ENCODE measurements at regions not wholly inside any gene's neighbourhood (a gene's known extent, or its start where the extent isn't known, plus 50 kb on each side); places are given as distances from the start of the nearest gene placed in this dataset.
"Not testable (repeated sequence)": the region's sequence is repeated elsewhere in the genome, so short reads cannot be mapped to it uniquely, and the experiment has no call there.

DNA sequence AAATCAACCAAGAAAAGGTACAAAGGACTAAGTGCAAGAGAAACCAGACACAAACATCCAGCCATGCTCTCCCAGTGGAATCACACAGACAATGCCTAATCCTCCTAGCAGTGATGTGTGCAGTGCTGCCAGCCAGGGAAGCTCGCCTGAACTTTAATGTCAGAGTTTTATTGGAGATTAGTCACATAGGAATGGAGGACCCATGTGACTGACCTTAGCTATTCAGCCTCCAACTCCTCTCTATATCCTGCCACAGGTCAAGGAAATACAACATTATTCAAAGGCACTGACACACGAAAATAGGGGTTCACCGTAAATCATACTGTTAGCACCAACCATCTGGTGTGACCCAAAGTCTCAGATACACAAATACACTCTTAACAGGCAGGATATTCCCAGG is 684.6 kb downstream of the DOK5 start:
- Mint-ChIP-seq H3K9me3 (peaks cover 20% of the 10 kb centered on the region), H3K36me3 (ENCODE audit: low read depth) (no peaks in the 10 kb centered on the region), H3K27me3 (ENCODE audit: insufficient read depth) (no peaks in the 10 kb centered on the region), H3K27ac (no peak overlapping the region), H3K4me3 (no peak overlapping the region), H3K4me1 (ENCODE audit: low read depth) (no peaks in the 10 kb centered on the region)
- intact Hi-C loops (cut with micrococcal nuclease), result no loop called here
- DNase-seq (ENCODE audit: low spot score), result no peak

DNA sequence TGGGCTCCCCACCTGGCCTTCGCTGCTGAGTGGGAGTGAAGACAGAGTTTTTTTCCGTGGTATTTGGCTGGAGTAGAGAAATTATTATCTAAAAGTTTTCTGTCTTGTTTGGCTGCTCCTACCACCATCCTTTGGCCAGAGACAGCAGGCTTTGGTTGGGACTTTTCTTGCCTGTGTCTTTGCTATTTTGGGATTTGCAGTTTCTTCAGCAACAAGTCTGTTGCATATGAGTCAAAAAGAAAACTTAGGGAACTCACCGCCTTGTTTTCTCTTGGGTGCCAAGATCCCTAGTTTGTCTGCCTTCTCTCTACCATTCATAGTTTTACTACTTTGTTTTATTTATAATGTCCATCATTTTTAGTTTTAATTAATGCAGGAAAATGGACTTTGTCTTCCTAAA is 683.8 kb downstream of the DOK5 start:
- intact Hi-C loops (cut with micrococcal nuclease), result no loop called here
- no peaks in the 10 kb centered on the region for H3K4me1 Mint-ChIP-seq (ENCODE audit: low read depth)
- H3K36me3 Mint-ChIP-seq (ENCODE audit: low read depth), result no peaks in the 10 kb centered on the region
- H3K27me3 Mint-ChIP-seq (ENCODE audit: insufficient read depth), result no peaks in the 10 kb centered on the region
- H3K4me3 Mint-ChIP-seq, result no peak overlapping the region
- no peak overlapping the region for H3K27ac Mint-ChIP-seq
- no peak for DNase-seq (ENCODE audit: low spot score)
- H3K9me3 Mint-ChIP-seq, result peaks cover 21% of the 10 kb centered on the region

DNA sequence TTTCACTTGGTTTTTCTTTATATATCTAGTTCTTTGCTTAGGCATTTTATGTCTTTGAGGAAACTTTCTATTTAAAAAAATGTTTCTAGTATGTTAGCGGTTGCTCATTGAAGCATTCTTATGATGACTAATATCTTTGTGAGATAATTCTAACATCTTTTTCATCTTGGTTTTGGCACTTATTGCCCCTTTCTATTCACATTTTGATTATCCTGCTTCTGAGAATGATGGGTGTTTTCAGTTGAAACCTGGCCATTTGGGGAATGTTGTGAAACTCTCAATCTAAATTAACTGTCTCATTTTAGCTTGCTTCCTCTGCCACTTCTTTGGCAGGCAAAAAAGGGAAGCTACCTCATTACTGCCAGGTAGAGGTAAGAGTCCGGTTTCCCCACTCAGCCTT is 683.1 kb downstream of the DOK5 start:
- H3K9me3 Mint-ChIP-seq, result peaks cover 24% of the 10 kb centered on the region
- H3K4me3 Mint-ChIP-seq, result no peak overlapping the region
- H3K36me3 Mint-ChIP-seq (ENCODE audit: low read depth), result no peaks in the 10 kb centered on the region

DNA sequence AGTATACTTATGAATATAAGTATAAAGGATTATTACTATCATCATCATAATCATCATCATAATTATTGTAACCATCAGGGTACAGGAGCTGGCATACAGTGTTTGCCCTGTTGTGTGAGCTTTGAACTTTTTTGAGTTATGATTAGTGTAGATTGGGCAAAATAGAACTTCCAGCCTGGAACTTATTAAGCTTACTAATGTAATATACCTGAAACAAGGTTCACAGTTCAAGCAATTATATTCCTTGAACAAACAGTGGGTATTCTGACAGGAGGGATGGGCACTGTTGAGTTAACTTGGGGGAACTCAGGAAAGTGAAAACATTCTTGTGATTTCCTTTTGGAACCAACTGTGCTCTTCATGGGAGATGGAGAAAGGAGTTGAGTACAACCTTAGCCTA is 680.0 kb downstream of the DOK5 start:
- Mint-ChIP-seq H3K27ac (no peak overlapping the region), H3K9me3 (peaks cover 21% of the 10 kb centered on the region), H3K36me3 (ENCODE audit: low read depth) (no peaks in the 10 kb centered on the region), H3K4me3 (no peak overlapping the region), H3K27me3 (ENCODE audit: insufficient read depth) (no peaks in the 10 kb centered on the region), H3K4me1 (ENCODE audit: low read depth) (no peaks in the 10 kb centered on the region)
- DNase-seq (ENCODE audit: low spot score), result no peak
- intact Hi-C loops (cut with micrococcal nuclease), result no loop called here

More for the DNA sequence above, 683.1 kb downstream of the DOK5 start:
- DNase-seq (ENCODE audit: low spot score), result no peak
- Mint-ChIP-seq H3K27me3 (ENCODE audit: insufficient read depth) (no peaks in the 10 kb centered on the region), H3K27ac (no peak overlapping the region), H3K4me1 (ENCODE audit: low read depth) (no peaks in the 10 kb centered on the region)
- intact Hi-C loops (cut with micrococcal nuclease), result no loop called here

DNA sequence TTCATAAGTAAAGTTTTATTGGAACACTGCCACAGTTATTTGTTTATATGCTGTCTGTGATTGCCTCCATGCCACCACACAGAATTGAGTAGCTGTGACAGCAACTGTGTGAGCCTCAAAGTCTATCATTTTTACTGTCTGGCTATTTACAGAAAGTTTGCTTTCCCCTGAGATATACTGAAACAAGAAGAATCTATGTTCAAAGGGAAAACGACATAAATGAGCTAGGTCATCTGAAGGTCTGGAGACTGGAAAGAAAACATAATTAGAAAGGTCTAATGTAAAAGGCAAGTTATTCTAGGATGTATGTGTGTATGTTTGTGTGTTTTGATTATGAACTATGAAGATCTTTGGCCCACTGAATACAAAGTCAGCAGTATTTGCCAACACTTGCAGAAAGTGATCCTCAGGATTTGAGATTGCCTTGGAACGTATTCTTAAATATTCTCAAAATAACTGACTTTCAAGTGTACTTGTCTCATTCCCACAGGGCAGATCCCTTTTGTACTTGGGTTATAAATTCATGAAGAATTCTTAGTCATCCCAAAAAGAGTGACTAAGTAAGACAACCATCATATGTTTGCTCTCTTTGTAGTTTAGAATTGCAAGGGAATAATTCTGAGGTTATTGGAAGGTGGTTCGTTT is 677.7 kb downstream of the DOK5 start:
- Mint-ChIP-seq H3K4me3 (no peak overlapping the region), H3K9me3 (peaks cover 23% of the 10 kb centered on the region), H3K4me1 (ENCODE audit: low read depth) (no peaks in the 10 kb centered on the region), H3K27ac (no peak overlapping the region), H3K27me3 (ENCODE audit: insufficient read depth) (no peaks in the 10 kb centered on the region), H3K36me3 (ENCODE audit: low read depth) (no peaks in the 10 kb centered on the region)
- intact Hi-C loops (cut with micrococcal nuclease), result no loop called here
- DNase-seq (ENCODE audit: low spot score), result no peak

DNA sequence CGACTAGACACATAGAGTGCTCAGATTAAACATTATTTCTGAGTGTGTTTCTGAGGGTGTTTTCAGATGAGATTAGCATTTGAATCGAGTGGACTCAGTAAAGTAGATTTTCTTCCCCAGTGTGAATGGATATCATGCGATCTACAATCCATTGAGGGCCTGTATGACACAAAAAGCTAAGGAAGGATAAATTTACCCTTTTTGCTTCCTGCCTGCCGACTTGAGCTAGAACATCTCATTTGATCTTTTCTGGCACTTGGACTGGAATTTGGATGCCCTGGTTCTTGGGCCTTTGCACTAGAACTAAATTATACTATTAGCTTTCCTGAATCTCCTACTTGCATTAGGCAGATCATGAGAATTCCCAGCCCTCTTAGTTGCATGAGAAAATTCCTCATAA is 675.8 kb downstream of the DOK5 start:
- H3K4me1 Mint-ChIP-seq (ENCODE audit: low read depth), result no peaks in the 10 kb centered on the region
- no peaks in the 10 kb centered on the region for H3K36me3 Mint-ChIP-seq (ENCODE audit: low read depth)
- DNase-seq (ENCODE audit: low spot score), result no peak
- peaks cover 23% of the 10 kb centered on the region for H3K9me3 Mint-ChIP-seq
- no peak overlapping the region for H3K4me3 Mint-ChIP-seq
- H3K27ac Mint-ChIP-seq, result no peak overlapping the region
- intact Hi-C loops (cut with micrococcal nuclease), result no loop called here
- no peaks in the 10 kb centered on the region for H3K27me3 Mint-ChIP-seq (ENCODE audit: insufficient read depth)

DNA sequence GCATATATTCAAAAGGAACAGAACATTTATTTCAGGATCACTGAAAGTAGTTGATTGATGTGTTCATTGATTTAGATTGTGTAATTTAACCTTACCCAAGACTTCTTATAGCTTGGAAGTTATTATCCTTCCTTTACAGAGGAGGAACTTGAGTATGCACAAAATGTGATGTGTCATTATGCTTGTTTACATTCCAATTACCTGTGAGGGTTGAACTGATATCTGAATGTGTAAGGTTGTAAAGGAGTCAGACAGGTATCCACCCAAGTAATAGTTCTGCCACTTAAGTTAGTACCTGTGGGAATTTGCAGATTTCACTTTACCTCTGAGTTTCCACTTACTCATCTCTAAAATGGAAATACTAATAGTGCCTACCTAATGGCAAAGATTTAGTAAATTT is 668.2 kb downstream of the DOK5 start:
- no peak overlapping the region for H3K27ac Mint-ChIP-seq
- H3K9me3 Mint-ChIP-seq, result peaks cover 23% of the 10 kb centered on the region
- DNase-seq (ENCODE audit: low spot score), result no peak
- H3K36me3 Mint-ChIP-seq (ENCODE audit: low read depth), result no peaks in the 10 kb centered on the region
- intact Hi-C loops (cut with micrococcal nuclease), result no loop called here
- H3K4me3 Mint-ChIP-seq, result no peak overlapping the region
- no peaks in the 10 kb centered on the region for H3K4me1 Mint-ChIP-seq (ENCODE audit: low read depth)
- H3K27me3 Mint-ChIP-seq (ENCODE audit: insufficient read depth), result no peaks in the 10 kb centered on the region

DNA sequence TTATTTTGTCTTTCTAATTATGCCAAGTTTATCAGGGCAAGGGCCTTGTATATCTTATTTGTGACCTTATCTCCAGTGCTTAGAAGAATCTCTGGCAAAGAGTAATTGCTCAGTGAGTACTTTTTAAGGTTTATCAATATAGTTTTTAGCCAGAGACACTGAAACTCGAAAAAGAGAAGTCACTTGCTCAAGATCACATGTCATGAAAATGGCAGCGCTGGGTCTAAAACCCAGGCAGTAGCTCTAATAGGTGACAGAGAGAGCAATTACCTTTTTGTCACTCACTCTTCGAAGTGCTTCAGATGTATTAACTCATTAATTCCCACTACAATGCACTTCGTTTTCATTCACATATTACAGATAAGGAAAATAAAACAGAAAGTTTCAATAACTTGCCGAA is 667.5 kb downstream of the DOK5 start:
- Mint-ChIP-seq H3K36me3 (ENCODE audit: low read depth) (no peaks in the 10 kb centered on the region), H3K4me1 (ENCODE audit: low read depth) (no peaks in the 10 kb centered on the region), H3K27ac (no peak overlapping the region), H3K4me3 (no peak overlapping the region), H3K9me3 (peaks cover 19% of the 10 kb centered on the region), H3K27me3 (ENCODE audit: insufficient read depth) (no peaks in the 10 kb centered on the region)
- intact Hi-C loops (cut with micrococcal nuclease), result no loop called here
- no peak for DNase-seq (ENCODE audit: low spot score)

DNA sequence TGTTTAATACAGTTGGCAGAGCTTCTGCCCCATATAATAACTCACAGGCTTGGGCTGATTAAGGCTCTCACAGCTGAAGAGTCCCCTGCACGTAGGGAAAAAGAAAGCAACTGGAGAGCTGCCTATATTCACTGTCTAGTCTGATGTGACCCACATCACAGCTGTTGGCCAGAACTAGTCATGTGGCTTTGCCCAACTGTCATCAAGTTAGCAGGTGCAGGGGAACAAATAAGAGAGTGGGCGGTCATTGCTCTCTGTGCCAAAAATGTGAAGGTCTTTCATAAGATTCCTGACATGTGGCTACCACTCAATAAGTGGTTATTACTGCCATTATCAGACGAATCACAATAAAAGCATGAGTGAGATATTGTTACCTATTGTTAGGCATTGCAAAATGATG is 665.2 kb downstream of the DOK5 start:
- Mint-ChIP-seq H3K4me3 (no peak overlapping the region), H3K27ac (no peak overlapping the region), H3K9me3 (peaks cover 15% of the 10 kb centered on the region), H3K4me1 (ENCODE audit: low read depth) (no peaks in the 10 kb centered on the region), H3K27me3 (ENCODE audit: insufficient read depth) (no peaks in the 10 kb centered on the region), H3K36me3 (ENCODE audit: low read depth) (no peaks in the 10 kb centered on the region)
- intact Hi-C loops (cut with micrococcal nuclease), result no loop called here
- no peak for DNase-seq (ENCODE audit: low spot score)

DNA sequence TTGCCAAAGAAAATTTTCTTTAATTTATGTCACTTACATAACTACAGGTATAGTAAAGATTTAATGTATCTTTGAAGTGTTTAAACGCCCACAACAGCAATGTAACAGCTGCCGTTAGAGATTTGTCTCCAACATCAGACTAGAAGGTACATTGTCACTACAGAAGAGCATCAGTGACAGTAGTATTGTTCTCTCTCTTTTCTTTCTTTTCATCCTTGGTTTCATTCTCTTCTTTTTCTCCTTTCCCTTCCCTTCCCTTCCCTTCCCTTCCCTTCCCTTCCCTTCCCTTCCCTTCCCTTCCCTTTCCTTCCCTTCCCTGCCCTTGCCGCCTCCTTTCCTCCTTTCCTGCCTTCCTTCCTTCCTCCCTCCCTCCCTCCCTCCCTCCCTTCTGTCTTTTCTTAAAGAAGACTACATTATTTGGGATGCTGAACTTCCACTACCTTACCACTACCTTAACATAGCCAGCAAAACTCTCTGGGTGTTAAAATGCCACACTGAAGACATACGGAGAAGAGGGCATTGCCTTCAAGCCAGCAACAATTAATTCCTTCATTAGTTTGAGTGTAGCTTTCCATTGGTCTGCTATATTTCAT is 663.9 kb downstream of the DOK5 start:
- H3K9me3 Mint-ChIP-seq, result peaks cover 5% of the 10 kb centered on the region
- H3K36me3 Mint-ChIP-seq (ENCODE audit: low read depth), result no peaks in the 10 kb centered on the region
- no peaks in the 10 kb centered on the region for H3K27me3 Mint-ChIP-seq (ENCODE audit: insufficient read depth)
- H3K4me1 Mint-ChIP-seq (ENCODE audit: low read depth), result no peaks in the 10 kb centered on the region
- DNase-seq (ENCODE audit: low spot score), result no peak
- H3K4me3 Mint-ChIP-seq, result no peak overlapping the region
- intact Hi-C loops (cut with micrococcal nuclease), result no loop called here
- no peak overlapping the region for H3K27ac Mint-ChIP-seq

DNA sequence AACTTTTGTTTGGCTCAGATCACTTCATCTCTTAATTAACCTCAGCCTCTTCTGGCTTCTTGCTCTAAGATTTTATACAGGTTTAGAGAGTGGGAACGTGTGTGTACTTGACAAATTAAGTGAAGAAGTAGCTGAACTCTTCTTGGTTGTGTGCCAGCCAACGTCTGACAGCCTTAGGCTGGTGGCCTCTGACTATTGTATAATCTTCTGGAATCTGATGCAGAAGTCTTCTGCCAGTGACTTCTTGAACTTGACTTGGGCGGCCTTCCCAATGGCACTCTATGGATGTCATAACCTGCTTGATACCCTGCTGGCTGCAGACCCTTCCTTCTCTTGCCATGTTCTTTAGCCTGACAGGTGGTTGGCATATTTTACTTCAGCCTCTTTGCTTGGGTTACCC is 660.5 kb downstream of the DOK5 start:
- H3K4me1 Mint-ChIP-seq (ENCODE audit: low read depth), result no peaks in the 10 kb centered on the region
- no peak for DNase-seq (ENCODE audit: low spot score)
- H3K27ac Mint-ChIP-seq, result no peak overlapping the region
- no peaks in the 10 kb centered on the region for H3K36me3 Mint-ChIP-seq (ENCODE audit: low read depth)
- peaks cover 2% of the 10 kb centered on the region for H3K27me3 Mint-ChIP-seq (ENCODE audit: insufficient read depth)
- H3K4me3 Mint-ChIP-seq, result no peak overlapping the region
- H3K9me3 Mint-ChIP-seq, result peaks cover 5% of the 10 kb centered on the region
- intact Hi-C loops (cut with micrococcal nuclease), result no loop called here

DNA sequence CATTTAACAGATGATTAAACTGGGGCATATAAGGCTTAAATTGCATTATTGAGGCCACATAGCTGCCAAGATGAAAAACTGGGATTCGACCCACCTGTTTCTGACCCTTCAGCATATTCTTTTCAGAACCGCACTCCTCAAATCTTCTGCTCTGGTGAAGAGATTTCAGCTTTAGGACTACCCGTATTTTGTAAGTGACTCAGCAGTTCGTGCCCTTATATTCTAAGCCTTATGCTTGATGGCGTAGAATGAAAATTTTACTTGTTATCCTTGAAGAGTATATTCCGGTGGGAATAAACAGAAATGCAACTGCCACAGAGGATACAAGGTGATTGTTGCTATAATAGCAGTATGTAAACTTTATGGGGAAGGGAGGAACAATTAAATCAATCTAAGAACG is 657.1 kb downstream of the DOK5 start:
- intact Hi-C loops (cut with micrococcal nuclease), result no loop called here

DNA sequence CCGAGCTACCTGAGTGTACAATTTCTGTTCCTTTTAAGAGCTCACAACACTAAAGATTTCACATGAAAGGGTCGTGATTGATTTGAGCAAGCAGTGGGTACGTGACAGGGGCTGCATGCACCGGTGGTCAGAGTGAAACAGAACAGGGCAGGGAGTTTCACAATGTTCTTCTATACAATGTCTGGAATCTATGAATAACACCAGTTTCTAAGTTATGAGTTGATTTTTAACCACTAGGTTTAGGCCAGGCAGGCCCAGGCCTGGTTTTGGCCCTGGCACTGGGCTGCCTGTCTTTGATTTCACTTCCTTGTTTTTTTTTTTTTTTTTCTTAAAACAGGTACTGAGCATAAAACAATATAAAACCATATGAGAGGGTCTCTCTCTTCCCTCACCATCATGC is 642.2 kb downstream of the DOK5 start:
- intact Hi-C loops (cut with micrococcal nuclease); H3K27me3 Mint-ChIP-seq (ENCODE audit: insufficient read depth); H3K9me3 Mint-ChIP-seq; H3K27ac Mint-ChIP-seq; H3K4me3 Mint-ChIP-seq; H3K4me1 Mint-ChIP-seq (ENCODE audit: low read depth); H3K36me3 Mint-ChIP-seq (ENCODE audit: low read depth); DNase-seq (ENCODE audit: low spot score): not testable (repeated sequence)

More for the DNA sequence above, 657.1 kb downstream of the DOK5 start:
- no peak for DNase-seq (ENCODE audit: low spot score)
- Mint-ChIP-seq H3K9me3 (peaks cover 5% of the 10 kb centered on the region), H3K4me1 (ENCODE audit: low read depth) (no peaks in the 10 kb centered on the region), H3K27ac (no peak overlapping the region), H3K4me3 (no peak overlapping the region), H3K27me3 (ENCODE audit: insufficient read depth) (peaks cover 2% of the 10 kb centered on the region), H3K36me3 (ENCODE audit: low read depth) (no peaks in the 10 kb centered on the region)

DNA sequence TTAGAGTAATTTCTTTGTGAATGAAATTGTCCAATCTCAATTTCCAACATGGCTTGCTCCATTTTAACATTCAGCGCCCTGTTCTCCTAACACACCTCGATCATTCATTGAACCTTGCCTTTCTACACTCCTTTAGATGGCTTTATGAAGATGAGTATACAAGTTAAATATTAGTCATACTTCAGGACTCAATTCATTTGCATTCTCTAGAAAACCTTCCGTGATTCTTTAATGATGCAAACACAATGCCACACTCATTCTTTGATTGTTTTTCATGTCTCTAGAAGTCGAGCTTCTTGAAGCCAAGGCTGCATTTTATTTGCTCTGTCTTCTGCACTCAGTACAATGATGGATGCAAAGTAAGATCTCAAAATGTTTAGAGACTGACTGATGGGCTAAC is 641.2 kb downstream of the DOK5 start:
- no peak for DNase-seq (ENCODE audit: low spot score)
- no peaks in the 10 kb centered on the region for H3K27me3 Mint-ChIP-seq (ENCODE audit: insufficient read depth)
- no peaks in the 10 kb centered on the region for H3K4me1 Mint-ChIP-seq (ENCODE audit: low read depth)
- no peak overlapping the region for H3K27ac Mint-ChIP-seq
- H3K9me3 Mint-ChIP-seq, result no peaks in the 10 kb centered on the region
- no peaks in the 10 kb centered on the region for H3K36me3 Mint-ChIP-seq (ENCODE audit: low read depth)
- intact Hi-C loops (cut with micrococcal nuclease), result no loop called here
- H3K4me3 Mint-ChIP-seq, result no peak overlapping the region

All from activated T-helper 1 cell treated with anti-CD3 and anti-CD28 coated beads, Interleukin-12 subunit alpha, Interleukin-12 subunit beta, Interleukin-2, Interleukin-4 antibody, amounts not matched to agents 30 ng/mL and 10 ng/mL and 1 ng/mL, durations not matched to agents 14 hours and 24 hours and 36 hours (primary cell).